HG03442 (cell line): ENCODE measurements at regions not wholly inside any gene's neighbourhood (a gene's known extent, or its start where the extent isn't known, plus 50 kb on each side); places are given as distances from the start of the nearest gene placed in this dataset.

ENCODE experiments used
- ATAC-seq: cut with Tn5 transposase; IDR thresholded peaks from one replicate; pipeline ENCODE4 v1.9.1; 2021; ENCODE audit warnings: mild to moderate bottlenecking, moderate library complexity; ENCODE audit not compliant: unreplicated experiment

DNA sequence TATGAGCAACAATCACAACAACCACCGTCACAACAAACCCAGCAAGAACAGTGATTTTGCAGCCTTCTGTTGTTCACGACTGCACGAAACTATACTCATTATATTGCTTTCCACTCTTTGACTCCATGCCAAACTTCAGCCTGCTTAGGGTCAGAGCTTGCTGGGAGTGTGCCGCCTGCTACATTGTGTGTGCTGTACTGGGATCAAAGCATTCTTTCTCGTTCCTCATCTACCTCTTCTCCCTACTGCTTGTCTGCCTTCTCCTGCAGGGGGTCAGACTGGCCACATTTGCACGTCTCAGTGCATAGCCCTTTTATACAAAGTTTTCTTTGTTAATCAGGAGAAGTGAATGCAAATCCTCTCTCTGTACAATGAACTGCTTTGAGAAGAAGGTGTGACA is 401.6 kb upstream of the CITED2 start:
- no peak for ATAC-seq

DNA sequence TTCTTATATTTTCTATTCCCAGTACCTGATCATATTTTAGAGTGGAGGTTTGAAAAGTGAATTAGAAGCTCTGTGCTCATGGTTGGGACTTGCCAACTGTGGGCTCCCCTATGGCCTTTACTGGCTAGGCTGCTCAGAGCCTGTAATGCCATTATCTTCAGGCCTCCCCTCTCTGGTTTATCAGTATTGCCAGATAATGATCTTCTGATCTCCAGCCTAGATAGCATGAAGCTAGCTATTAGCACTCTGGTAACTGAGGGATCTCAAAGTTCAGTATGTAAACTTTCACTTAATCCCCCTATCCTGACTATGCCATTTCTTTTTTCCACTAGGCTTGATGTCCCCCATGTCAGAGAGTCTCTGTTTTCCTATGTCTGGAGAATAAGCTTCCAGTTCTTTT is 393.7 kb upstream of the CITED2 start:
- no peak for ATAC-seq

DNA sequence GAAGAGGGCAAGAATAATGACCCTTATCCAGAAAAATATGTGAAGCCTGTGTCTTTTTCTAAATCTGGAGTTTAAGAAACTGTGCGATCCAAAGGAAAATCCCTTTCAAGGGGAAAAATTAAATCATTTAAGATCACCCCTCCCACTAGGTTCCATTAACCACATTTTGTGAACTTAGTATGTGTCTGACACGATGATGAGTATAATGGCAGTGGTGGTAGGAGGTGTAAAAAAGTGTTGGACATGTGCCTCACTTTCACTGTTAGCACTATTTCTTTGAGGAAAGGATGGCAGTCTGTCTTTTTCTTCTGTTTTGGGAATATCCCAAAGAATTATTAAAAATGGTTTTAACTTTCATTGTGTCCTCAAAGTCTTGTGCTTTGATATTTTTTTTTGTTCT is 392.3 kb upstream of the CITED2 start:
- ATAC-seq = no peak

DNA sequence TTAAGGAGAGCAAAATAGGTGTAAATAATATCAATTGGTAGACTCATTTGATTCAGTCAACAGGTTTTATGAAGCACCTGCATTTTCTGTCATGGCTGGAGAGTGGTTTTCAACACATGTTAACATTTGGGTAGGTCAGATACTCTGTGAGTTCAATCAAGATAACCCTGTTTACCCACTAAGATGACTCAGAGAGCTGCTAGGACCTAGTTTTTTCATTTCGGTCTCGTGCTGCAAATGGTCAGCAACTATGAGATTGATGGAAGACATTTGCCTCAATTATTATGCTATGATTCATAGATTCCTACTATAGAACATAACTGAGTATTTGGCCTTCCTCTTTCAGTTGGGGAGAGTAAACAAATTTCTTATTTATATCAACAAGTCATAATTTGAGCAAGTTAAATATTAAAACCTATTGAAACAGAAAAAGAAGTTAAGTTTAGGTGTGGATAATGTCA is 391.4 kb upstream of the CITED2 start:
- no peak for ATAC-seq

DNA sequence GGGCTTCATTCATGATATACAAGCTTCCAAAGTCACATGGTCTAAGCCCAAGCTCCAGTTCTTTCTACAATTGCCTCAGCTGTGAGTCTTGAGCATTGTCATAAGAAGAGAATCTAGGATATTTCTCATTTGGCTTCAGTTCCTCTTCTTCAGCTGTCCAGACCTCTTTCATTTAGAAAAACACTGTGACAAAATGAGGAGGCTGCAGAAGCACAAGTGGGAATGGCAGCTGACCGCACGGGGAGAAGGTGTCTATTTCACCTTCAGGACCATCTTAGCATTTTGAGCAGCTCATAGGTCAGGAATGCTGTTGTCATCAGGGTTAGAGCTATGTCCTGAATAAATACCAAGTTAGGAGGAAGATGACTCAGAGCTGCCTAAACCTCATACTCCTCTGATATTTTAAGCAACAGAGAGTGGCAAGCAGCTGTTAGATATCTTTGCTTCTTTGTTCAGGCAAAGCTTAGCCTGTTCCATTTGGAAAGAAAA is 390.1 kb upstream of the CITED2 start:
- ATAC-seq = peak; percentile 84

DNA sequence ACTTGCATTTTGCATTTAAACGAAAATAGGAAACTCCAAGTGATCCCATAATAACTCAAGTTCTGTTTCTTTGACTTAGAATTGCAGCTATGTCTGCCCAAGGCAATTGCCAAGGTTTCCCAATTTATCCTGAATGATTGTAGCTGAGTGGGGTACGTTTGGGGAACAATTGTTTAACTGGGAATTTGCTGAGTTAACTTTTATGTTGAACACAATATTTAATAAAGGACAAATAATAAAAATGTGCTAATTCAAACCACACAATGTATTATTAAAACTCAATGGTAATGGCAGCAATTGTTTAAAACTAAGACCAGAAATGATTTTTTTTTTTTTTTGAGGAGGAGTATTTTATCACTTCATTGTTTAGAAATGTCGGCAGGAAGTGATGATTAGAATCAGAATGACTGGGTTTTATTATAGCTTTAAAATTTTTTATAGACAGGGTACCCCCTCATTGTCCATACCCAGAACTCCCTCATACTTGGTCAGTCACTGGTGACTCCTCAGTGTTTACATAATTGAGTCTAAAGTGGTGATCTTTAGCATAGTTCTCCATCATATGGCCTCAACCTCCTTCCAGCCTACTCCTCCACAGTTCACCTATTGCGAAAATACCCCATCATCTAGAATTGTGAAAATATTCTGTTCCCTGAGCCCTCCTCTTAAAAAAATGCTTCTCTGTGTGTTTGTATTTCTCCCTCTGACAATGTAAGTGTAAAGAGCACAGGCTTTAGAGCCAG is 389.2 kb upstream of the CITED2 start:
- ATAC-seq = no peak

DNA sequence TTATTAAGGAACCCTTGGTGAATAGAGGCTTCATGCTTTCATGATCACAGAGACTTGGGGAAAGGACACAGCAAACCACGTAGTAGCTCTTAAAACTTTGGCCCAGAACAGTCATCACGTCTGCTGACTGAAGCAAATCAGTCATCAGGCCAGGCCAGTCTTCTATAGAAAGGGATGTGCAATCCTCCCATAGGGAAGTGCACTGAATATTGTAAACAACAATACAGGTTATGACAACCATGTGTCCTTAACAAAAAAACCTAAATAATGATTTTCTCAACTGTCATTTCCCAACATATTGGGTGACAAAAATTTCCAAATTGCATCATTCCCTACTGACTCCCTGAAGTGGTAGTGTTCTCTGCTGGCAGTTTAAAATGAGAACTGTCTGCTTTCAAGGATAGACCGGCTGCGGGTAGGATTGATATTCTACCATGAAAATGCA is 388.2 kb upstream of the CITED2 start:
- peak; percentile 53 for ATAC-seq

DNA sequence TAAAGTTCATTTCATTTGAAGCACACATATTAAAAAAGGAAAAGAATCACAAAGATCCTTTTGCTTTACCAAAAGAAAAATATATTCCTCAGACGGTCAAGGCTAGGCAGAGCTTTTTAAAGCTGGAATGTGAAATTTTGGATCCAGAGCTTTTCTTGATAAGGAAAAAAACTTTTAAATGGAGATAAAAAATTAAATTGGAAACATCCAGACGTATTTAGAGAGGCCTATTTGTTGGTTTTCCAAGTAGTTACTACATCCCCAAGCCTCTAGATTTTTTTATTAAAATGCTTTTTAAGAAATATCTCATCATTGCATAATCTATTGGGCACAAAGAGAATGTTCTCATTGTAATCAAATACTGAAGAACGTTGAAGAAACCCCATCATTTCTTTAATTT is 385.7 kb upstream of the CITED2 start:
- no peak for ATAC-seq

DNA sequence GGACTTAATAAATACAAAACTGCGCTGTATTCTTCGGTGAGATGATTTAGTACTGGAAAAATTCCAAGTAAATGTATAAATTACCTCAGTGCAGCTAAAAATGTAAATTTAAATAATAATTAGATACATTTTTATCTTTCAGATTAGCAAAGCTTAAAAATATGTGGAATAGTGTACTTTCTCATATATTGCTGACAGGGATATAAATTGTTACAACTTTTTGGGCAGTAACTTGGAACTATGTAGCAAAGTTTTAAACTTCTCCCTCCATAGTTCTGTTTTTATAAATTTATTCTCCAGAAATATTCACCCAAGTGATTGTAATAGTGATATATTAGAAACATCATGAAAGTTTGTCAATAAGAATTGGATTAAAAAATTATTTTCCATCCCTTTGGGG is 384.6 kb upstream of the CITED2 start:
- ATAC-seq = no peak

DNA sequence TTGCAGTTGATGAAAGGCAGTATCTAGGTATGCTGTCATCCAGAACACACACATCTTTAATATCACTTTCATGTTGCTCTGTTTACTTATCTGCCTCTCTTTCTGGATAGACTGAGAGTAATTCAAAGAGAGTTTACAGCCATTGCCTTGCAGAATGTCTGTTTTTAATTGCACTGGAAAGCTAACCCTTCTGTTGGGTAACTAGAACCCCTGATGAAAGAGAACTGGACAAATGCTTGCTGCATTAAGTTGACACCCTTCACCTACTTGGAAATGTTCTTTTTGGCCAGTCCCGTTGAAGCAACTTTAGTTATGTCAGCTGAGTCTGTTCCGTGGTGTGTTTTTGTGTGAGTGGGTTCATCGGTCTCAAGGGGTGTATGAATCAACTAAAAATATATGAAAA is 383.8 kb upstream of the CITED2 start:
- no peak for ATAC-seq

DNA sequence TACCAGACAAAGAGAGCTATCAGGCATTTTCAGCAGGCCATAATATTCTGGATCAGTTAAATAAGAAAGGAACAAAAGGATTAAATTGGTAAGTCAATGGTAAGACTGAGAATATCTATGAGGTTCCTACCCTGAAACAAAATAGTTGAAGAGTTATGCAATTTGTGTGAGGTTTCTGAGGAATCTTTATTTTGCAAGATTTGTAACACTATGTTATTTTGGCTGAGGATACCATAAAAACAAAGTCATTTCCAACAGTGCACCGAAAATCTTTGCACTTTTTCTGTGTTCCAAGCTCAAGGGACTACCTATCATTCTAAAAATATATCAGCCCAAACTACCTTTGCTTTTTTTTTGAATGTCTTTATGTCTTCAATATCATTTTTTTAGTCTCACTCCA is 383.3 kb upstream of the CITED2 start:
- ATAC-seq = no peak

DNA sequence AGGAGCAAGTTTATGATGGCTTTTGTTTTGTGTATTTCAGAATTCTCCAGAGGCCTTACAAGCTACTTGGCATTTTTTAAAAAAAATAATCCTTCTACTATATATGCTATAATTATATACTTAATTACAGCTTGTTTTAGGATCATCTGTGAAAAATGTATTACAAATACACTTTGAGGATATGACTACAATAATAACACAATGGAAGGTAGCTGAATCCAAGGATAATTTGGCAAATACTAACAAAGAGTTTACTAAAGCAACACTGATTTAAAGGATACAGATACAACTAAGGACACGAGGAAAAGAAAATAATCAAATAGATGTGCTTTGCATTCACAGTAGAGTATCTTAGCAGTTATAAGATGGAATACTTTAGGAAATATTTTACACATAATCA is 381.9 kb upstream of the CITED2 start:
- ATAC-seq = no peak

DNA sequence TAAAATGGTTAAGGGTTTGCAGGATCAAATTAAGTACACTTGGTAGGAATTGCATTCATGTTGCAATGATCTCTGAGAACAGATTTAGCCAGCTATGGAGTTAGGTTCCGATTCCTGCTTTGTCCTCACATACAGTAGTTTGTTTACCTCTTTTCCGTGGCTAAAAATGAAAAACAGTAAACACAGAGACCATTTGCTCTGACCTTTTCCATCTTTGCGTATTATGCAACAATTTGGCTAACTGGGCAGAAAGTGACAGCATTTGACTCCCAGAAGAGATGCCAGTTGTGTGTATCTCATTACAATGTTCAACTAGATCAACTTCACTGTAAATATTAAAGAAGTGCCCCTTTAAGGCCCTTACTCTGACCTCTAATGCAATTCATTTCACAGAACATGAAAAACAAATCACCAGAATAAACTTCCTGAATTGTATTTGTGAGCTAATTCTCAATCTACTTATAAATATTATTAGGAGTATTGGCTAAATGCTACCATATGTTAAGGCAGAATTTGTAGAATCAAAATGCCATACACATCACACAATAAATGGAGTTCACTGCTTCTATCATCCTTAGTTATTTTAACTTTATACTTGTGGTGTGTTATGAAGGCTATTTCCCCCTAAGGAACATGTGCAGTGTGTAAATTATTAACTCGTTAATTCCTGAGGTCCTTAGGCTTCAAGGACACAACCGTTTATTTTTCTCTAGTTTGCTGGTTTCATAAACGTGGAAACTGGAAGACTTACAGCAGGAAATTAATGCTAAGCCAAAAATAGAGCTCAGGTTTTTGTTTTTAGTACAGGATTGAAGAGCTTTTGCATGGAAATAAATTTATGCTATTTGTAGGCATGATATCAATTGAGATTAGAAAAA is 380.7 kb upstream of the CITED2 start:
- no peak for ATAC-seq

DNA sequence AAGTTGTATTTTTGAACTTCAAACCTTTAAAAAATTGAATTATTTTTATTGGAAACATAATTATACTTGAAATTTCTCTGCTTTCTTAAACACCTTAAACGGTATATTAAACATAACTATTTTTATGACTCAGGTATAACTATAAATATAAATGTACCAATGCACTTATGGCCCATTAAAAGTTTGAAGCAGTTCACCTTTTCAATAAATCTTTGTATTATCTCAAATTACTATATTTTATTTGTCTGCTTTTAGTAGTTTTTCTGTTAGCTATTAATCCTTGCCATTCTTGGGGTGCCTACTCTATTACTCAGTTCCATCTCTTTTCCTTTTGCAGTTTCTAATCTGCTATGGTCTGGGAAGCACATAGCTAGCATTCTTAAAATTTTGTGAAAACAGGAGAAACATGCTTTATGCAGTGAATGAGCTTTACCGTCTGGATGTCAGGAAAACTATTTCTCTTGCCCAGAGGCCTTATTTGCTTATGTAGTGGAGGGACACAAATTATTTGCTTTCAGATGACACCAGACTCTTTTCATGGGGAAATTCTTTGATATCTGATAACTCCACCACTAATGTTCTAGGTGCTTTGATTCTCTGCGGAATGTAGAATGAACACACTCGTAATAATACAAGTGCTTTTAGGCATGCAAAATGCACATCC is 378.9 kb upstream of the CITED2 start:
- ATAC-seq = no peak

DNA sequence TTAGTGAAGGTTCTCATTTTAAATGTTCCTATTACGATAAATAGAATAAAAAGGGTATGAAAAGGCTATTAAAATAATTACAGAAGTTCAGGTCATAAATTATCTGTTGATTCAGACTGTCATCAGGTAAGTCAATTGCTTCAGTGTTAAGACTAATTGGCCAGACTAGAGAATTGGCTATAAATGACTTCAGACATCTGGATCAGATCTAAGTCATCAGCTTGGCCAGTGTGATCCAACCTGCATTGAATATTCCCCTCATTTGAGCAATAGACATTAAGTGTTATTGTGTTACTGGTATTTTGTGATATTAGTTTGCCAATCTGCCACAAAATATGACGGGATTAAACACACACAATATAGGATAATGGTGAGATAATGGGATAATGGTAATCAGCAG is 377.6 kb upstream of the CITED2 start:
- ATAC-seq = no peak

DNA sequence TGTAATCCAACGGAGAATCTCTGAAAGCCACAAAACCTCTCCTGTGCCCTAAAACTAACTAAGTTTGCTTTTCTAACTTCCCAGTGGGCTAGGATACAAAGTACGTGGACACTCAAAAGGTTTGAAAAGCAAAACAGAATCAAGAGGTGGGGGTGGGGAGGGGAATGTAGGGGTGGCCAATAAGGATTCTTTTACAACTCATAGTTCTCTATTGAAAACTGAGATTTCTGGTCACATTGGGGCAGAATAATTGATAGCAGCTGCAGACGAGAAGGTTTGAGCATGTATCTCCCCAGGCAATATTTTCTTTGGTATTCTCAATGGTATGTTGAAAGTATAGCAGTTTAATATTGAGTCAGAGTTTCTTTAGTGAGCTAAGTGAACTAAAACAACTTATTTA is 376.7 kb upstream of the CITED2 start:
- no peak for ATAC-seq

DNA sequence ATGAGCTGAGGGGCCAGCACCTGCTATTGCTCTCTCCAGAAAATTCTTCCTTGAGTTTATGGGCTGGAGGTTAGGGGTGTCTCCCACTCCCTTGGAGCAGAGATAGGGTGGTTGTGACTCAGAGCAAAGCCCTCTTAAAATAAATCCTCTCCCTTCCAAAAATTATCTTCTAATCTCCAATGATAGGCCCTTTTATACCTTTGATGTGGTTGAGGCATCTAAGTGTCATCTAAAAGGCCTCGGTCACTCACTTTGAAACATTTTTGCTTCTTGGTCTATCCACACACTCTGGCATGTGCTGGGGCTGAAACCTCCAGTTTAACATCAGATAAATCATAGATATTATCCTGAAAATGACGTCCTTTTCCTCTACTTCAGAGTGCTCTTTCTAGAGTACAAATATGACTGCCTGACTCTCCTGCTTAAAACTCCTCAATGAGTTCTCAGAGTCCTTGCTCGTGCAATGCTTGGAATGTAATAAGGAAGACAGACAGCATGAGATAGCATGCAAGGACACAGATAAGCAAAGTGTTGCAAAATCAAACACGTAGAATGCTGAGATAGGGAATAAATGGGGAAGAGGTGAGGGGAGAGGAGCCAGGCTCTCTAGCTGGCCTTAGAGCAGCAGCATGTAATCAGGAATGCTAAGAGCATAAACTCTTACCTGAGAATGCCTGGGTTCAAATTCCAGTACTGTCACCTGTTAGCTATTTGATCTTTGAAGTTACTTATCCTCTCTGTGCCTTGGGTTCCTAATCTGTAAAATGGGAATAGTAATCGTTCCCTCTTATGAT is 374.1 kb upstream of the CITED2 start:
- ATAC-seq = no peak

DNA sequence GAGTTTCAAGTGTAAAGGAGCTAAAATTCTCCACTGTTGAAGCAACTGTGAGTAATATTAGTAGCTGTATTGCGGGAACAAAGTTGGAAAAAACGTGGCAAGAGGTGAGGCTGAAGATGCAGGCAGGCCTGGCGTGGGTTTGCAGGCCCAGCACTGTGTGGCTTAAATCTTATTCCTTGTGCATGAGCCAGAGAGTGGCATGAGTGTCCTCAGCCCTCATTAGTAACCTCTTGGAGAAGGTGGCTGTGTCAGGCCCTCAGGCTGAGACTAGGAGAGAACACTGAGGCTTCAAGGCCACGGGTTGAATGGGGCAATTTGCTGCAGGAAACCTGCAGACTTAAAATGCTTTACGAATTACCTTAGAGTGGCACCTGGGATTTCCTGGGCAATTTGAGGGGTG is 372.7 kb upstream of the CITED2 start:
- no peak for ATAC-seq

DNA sequence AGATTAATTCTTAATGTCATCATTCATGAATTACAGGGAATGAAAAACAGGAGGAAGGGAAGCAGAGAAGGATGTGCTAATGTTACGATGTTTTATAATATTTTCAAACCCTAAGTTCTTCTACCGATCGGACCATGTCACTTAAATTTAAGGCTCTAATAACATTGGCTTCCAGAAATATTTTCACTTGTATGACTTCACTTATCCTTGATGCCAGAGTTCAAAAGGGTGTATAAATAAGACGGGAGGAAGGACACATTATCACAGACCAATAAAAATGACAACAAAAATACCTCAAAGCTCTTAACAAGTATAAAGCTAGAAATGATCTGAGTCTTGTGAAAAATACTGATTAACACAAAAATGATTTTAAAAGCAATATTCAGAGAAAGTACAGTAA is 370.4 kb upstream of the CITED2 start:
- no peak for ATAC-seq

DNA sequence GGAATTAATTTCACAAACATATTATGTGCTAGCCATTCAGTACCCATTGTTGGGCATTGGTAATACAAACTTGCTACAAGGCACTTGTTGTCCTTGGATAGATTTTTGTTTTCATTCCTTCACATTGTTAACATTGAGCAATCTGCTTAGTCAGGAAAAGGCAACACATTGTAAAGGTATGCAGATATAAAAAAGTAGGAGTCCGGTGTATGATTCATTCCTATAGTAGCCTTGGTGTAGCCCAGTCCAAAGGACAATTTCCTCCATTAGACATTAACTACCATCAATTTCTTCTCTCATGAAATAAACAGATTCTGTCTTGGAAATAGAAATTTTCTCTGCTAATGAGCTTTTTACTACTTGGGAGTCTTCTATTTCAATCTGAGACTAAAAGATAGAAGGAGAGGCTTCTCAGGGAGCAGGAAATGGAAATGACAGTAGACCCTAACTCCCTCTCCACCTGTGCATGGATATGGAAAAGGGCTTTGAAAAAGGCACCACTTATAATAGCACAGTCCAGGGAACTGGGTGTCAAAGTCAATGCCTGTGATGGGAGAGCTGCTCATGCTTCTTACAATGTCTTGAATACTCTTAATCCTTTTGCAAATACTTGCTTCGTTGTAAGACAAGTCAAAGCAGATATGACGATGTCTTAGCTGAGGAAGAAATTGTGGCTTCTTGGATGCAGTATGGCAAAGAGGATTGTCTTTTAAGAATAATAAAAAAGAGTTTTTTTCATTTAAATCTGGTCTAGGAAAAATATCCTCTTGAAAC is 369.4 kb upstream of the CITED2 start:
- ATAC-seq = no peak
